DND-41 (cell line): ENCODE measurements at regions not wholly inside any gene's neighbourhood (a gene's known extent, or its start where the extent isn't known, plus 50 kb on each side); places are given as distances from the start of the nearest gene placed in this dataset.

Source experiments
- ATAC-seq: fragments of 200-7000 bp; cut with Tn5 transposase; 3 replicates; pipeline ENCODE4 v1.9.1; 2021; ENCODE audit warnings: low read depth; ENCODE audit not compliant: insufficient read depth
- DNase-seq: peaks from one replicate; pipeline ENCODE4 v3.0.0-alpha.2; 2020
- H2AFZ ChIP-seq: 2 replicates; pipeline ENCODE4 v1.6.0; 2012; ENCODE audit warnings: low read depth, low read length
- H3K27ac ChIP-seq: 2 replicates; pipeline ENCODE4 v1.5.1; 2012; ENCODE audit warnings: low read length, inconsistent platforms
- H3K27me3 ChIP-seq: fragments of 200-600 bp; sonication (generic); 2 replicates; pipeline ENCODE4 v1.6.0; 2012; ENCODE audit warnings: low read length, mild to moderate bottlenecking, inconsistent platforms; ENCODE audit not compliant: insufficient read depth, poor library complexity
- H3K36me3 ChIP-seq: 2 replicates; pipeline ENCODE4 v1.5.1; 2012; ENCODE audit warnings: low read length, inconsistent platforms; ENCODE audit not compliant: insufficient read depth
- H3K4me1 ChIP-seq: 2 replicates; pipeline ENCODE4 v1.5.1; 2012; ENCODE audit warnings: mild to moderate bottlenecking, low read length; ENCODE audit not compliant: insufficient read depth
- H3K4me2 ChIP-seq: 2 replicates; pipeline ENCODE4 v1.6.0; 2012; ENCODE audit warnings: mild to moderate bottlenecking, moderate library complexity, low read length, inconsistent platforms; ENCODE audit not compliant: insufficient read depth
- H3K4me3 ChIP-seq, 2 experiments: fragments of 200-600 bp in 1 of 2; shearing (Covaris generic) in 1 of 2; 2 replicates each; pipeline ENCODE4 v1.5.1; 2012 to 2016; ENCODE audit warnings: inconsistent platforms in 2 of 2, low read length in 2 of 2, mild to moderate bottlenecking in 2 of 2, low read depth in 1 of 2, moderate library complexity in 1 of 2
- H3K79me2 ChIP-seq: 2 replicates; pipeline ENCODE4 v1.6.0; 2012; ENCODE audit warnings: low read length, inconsistent platforms; ENCODE audit not compliant: insufficient read depth
- H3K9ac ChIP-seq: 2 replicates; pipeline ENCODE4 v1.6.0; 2012; ENCODE audit warnings: low read depth, mild to moderate bottlenecking, inconsistent platforms, low read length, moderate library complexity
- H3K9me3 ChIP-seq: 2 replicates; pipeline ENCODE4 v1.5.1; 2012; ENCODE audit warnings: low read length, moderate library complexity, mild to moderate bottlenecking, inconsistent platforms; ENCODE audit not compliant: insufficient read depth, severe bottlenecking
- H4K20me1 ChIP-seq: 2 replicates; pipeline ENCODE4 v1.6.0; 2012; ENCODE audit warnings: low read length; ENCODE audit not compliant: insufficient read depth
- EZH2 ChIP-seq: IDR thresholded peaks from 3 replicates; pipeline ENCODE4 v1.6.1; 2012; ENCODE audit warnings: borderline replicate concordance, low read depth, mild to moderate bottlenecking, moderate library complexity, low read length, inconsistent platforms; ENCODE audit not compliant: severe bottlenecking
- TF ChIP-seq, protein P1 (sequence below): IDR thresholded peaks from 2 replicates; pipeline ENCODE4 v1.5.1; 2012; ENCODE audit warnings: borderline replicate concordance, low read length, moderate library complexity, mild to moderate bottlenecking; ENCODE audit not compliant: poor library complexity, severe bottlenecking; ENCODE audit errors: extremely low read depth

DNA sequence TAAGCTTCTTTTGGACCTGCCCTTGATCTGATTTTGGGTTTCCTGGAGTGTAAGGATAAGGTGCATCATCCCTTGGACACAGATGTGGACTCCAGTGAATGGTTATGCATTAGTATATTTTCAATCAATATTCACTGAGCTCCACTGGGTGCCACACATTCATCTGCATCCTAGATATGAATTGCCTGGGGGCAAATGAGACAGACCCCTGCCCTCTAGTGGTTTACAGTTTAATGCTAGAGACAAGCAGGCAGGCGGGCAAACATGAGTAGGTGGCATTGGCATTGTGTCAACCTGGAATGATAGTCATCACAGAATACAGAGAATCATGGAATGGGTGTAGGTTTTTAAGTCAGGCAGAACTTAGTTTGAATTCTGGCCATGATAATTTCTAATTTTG lies 252.5 kb upstream of the SOX14 start:
- ATAC-seq (no peak), DNase-seq (no peak)
- H4K20me1 ChIP-seq = no peaks in the 10 kb centered on the region
- TF ChIP-seq, protein P1, sequence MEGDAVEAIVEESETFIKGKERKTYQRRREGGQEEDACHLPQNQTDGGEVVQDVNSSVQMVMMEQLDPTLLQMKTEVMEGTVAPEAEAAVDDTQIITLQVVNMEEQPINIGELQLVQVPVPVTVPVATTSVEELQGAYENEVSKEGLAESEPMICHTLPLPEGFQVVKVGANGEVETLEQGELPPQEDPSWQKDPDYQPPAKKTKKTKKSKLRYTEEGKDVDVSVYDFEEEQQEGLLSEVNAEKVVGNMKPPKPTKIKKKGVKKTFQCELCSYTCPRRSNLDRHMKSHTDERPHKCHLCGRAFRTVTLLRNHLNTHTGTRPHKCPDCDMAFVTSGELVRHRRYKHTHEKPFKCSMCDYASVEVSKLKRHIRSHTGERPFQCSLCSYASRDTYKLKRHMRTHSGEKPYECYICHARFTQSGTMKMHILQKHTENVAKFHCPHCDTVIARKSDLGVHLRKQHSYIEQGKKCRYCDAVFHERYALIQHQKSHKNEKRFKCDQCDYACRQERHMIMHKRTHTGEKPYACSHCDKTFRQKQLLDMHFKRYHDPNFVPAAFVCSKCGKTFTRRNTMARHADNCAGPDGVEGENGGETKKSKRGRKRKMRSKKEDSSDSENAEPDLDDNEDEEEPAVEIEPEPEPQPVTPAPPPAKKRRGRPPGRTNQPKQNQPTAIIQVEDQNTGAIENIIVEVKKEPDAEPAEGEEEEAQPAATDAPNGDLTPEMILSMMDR = no peak
- no peak for TF ChIP-seq EZH2
- no peaks in the 10 kb centered on the region for H3K36me3 ChIP-seq
- no peak overlapping the region for H3K9ac ChIP-seq
- no peaks in the 10 kb centered on the region for H3K27me3 ChIP-seq
- H3K9me3 ChIP-seq = no peaks in the 10 kb centered on the region
- H3K79me2 ChIP-seq = no peaks in the 10 kb centered on the region
- H3K4me2 ChIP-seq = no peak overlapping the region
- H3K4me3 ChIP-seq = no peak overlapping the region
- H3K27ac ChIP-seq = no peak overlapping the region
- no peak overlapping the region for H2AFZ ChIP-seq
- no peaks in the 10 kb centered on the region for H3K4me1 ChIP-seq

DNA sequence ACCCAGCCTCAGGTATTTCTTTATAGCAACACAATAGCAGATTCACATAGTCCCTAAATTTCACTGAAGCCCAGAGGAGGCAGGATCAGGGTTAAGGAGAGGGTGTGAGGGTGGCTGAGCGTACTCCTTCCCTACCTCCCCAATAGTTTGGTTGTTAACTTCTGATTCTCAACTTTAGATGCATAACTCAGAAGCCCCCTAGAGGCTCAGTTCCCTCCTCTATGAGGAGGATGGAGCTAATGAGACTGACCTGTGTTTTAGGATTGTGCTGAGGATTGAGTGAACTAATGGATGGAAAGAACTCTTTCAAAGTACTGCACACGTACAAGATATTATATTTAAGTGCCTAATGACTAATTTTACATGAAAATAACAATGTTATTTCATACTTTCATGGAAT lies 249.3 kb upstream of the SOX14 start:
- no peaks in the 10 kb centered on the region for H4K20me1 ChIP-seq

DNA sequence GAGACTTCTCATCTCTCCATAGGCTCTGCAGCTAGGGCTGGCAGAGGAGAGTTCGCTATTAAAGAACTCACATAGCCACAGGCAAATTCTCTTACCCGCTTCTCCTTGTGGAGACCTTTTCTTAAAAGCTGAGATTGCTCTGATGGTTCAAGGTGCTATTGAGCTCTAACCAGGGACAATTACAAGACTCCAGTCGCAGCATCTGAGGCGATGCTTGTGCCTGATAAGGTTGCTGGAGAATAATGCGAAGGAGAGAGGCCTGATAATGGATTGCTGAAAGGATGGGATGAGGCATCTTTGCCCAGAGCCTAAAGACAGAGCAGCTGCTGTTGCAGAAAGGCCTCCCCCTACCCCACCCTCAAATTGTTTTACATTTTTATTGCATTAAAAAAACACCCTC lies 244.5 kb upstream of the SOX14 start:
- Histone ChIP-seq H3K9ac (no peak overlapping the region), H3K79me2 (no peaks in the 10 kb centered on the region), H3K4me3 (no peak overlapping the region), H3K27me3 (peaks cover 16% of the 10 kb centered on the region), H3K4me2 (no peak overlapping the region), H3K4me1 (no peaks in the 10 kb centered on the region), H3K9me3 (no peaks in the 10 kb centered on the region), H4K20me1 (no peaks in the 10 kb centered on the region), H3K36me3 (no peaks in the 10 kb centered on the region), H2AFZ (no peak overlapping the region), H3K27ac (no peak overlapping the region)
- no peak for TF ChIP-seq EZH2
- TF ChIP-seq, protein P1 = no peak
- DNase-seq (no peak), ATAC-seq (no peak)

More for the DNA sequence above, 249.3 kb upstream of the SOX14 start:
- no peaks in the 10 kb centered on the region for H3K9me3 ChIP-seq
- H3K27me3 ChIP-seq = peaks cover 4% of the 10 kb centered on the region
- no peak overlapping the region for H3K4me3 ChIP-seq
- no peaks in the 10 kb centered on the region for H3K79me2 ChIP-seq
- no peak for DNase-seq
- H3K27ac ChIP-seq = no peak overlapping the region
- no peak overlapping the region for H3K4me2 ChIP-seq
- H3K4me1 ChIP-seq = no peaks in the 10 kb centered on the region
- H3K36me3 ChIP-seq = no peaks in the 10 kb centered on the region
- H2AFZ ChIP-seq = no peak overlapping the region
- TF ChIP-seq, protein P1 = no peak
- no peak for TF ChIP-seq EZH2
- no peak overlapping the region for H3K9ac ChIP-seq
- no peak for ATAC-seq

DNA sequence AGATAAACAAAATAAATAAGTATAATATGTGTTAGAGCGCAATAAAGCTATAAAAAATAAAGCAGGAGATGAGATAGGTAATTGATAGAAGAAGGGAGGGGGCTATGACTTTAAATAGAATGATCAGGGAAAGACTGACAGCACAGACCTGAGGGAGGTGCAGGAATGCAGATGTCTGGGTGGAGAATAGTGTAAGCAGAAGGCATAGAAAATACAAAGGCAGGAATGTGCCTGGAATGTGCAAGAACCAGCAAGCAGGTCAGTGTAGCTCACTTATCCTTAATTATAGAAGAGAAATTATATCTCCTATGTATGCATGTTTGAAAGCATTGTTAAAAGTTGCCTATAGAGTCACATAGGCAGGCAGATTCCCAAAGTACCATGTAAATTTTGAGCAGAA lies 239.4 kb upstream of the SOX14 start:
- Histone ChIP-seq H3K4me1 (no peaks in the 10 kb centered on the region), H3K4me3 (no peak overlapping the region)
- no peak for DNase-seq

More for the DNA sequence above, 239.4 kb upstream of the SOX14 start:
- no peaks in the 10 kb centered on the region for H3K79me2 ChIP-seq
- TF ChIP-seq EZH2 = no peak
- TF ChIP-seq, protein P1 = no peak
- no peak overlapping the region for H3K27ac ChIP-seq
- no peak for ATAC-seq
- H4K20me1 ChIP-seq = no peaks in the 10 kb centered on the region
- H3K36me3 ChIP-seq = no peaks in the 10 kb centered on the region
- H3K9ac ChIP-seq = no peak overlapping the region
- H3K27me3 ChIP-seq = peaks cover 12% of the 10 kb centered on the region
- no peaks in the 10 kb centered on the region for H3K9me3 ChIP-seq
- H2AFZ ChIP-seq = no peak overlapping the region
- H3K4me2 ChIP-seq = no peak overlapping the region
